Ishikawa (cell line): ENCODE measurements at regions not wholly inside any gene's neighbourhood (a gene's known extent, or its start where the extent isn't known, plus 50 kb on each side); places are given as distances from the start of the nearest gene placed in this dataset.

Source experiments
- EP300 ChIP-seq: IDR thresholded peaks from 2 replicates; pipeline ENCODE4 v1.6.1; 2012; ENCODE audit warnings: borderline replicate concordance
- MAX ChIP-seq: IDR thresholded peaks from 2 replicates; pipeline ENCODE4 v1.6.1; 2012
- RAD21 ChIP-seq: IDR thresholded peaks from 2 replicates; pipeline ENCODE4 v1.6.1; 2012; ENCODE audit warnings: low read depth
- TAF1 ChIP-seq: IDR thresholded peaks from 2 replicates; pipeline ENCODE4 v1.6.1; 2012; ENCODE audit warnings: low read depth, mild to moderate bottlenecking
- TCF12 ChIP-seq: IDR thresholded peaks from 2 replicates; pipeline ENCODE4 v1.6.1; 2012; ENCODE audit warnings: low read depth
- TEAD4 ChIP-seq: IDR thresholded peaks from 2 replicates; pipeline ENCODE4 v1.6.1; 2012
- YY1 ChIP-seq: IDR thresholded peaks from 2 replicates; pipeline ENCODE4 v1.6.1; 2012; ENCODE audit warnings: low read depth

- TF ChIP-seq MAX (no peak), EP300 (no peak), YY1 (no peak), RAD21 (no peak), TAF1 (no peak), TCF12 (no peak), TEAD4 (no peak)
These were observed 325.9 kb upstream of the PRICKLE1 start for GRCh38 chr12:42915426-42915825.
